ENCODE measurements at regions not wholly inside any gene's neighbourhood (a gene's known extent, or its start where the extent isn't known, plus 50 kb on each side); places are given as distances from the start of the nearest gene placed in this dataset.
"Not testable (repeated sequence)": the region's sequence is repeated elsewhere in the genome, so short reads cannot be mapped to it uniquely, and the experiment has no call there.

GRCh38 chr18:14997357-14997756 lies 249.4 kb downstream of the ANKRD30B start:
- H3K27me3 ChIP-seq (ENCODE audit: control insufficient read depth in 1 of 2, insufficient read depth in 2 of 2, low read length in 1 of 2), result no peaks in the 10 kb centered on the region
- ATAC-seq (ENCODE audit: low FRiP score) (no peak), DNase-seq (no peak)
- H3K36me3 ChIP-seq (ENCODE audit: control insufficient read depth in 1 of 2, insufficient read depth in 2 of 2, low read length in 1 of 2), result no peaks in the 10 kb centered on the region
- WGBS, 2 donors, result 94 to 95% methylated on average over 30 of the region's 30 CpGs
- peaks cover 2% of the 10 kb centered on the region for H3K9me3 ChIP-seq (ENCODE audit: control insufficient read depth, low read length)
- intact Hi-C loops (cut with DNase I), result no loop called here
- no peaks in the 10 kb centered on the region for H3K4me1 ChIP-seq (ENCODE audit: control insufficient read depth in 1 of 2, insufficient read depth in 2 of 2, low read length in 2 of 2)
- no peak overlapping the region for H3K27ac ChIP-seq (ENCODE audit: low read depth in 1 of 2, low read length in 2 of 2)
- H3K4me3 ChIP-seq (ENCODE audit: low read length in 2 of 2), result no peak overlapping the region

GRCh38 chr18:14997899-14998298 lies 249.9 kb downstream of the ANKRD30B start:
- H3K9me3 ChIP-seq (ENCODE audit: control insufficient read depth, low read length); DNase-seq; H3K27ac ChIP-seq (ENCODE audit: low read depth in 1 of 2, low read length in 2 of 2); intact Hi-C loops (cut with DNase I); H3K36me3 ChIP-seq (ENCODE audit: control insufficient read depth in 1 of 2, insufficient read depth in 2 of 2, low read length in 1 of 2); H3K27me3 ChIP-seq (ENCODE audit: control insufficient read depth in 1 of 2, insufficient read depth in 2 of 2, low read length in 1 of 2); H3K4me3 ChIP-seq (ENCODE audit: low read length in 2 of 2); ATAC-seq (ENCODE audit: low FRiP score); H3K4me1 ChIP-seq (ENCODE audit: control insufficient read depth in 1 of 2, insufficient read depth in 2 of 2, low read length in 2 of 2): not testable (repeated sequence)
- WGBS, 2 donors, result 97% methylated on average over 23 to 37 of the region's 37 CpGs

GRCh38 chr18:14998360-14999042 lies 250.5 kb downstream of the ANKRD30B start:
- H3K27me3 ChIP-seq (ENCODE audit: control insufficient read depth in 1 of 2, insufficient read depth in 2 of 2, low read length in 1 of 2); ATAC-seq (ENCODE audit: low FRiP score); H3K9me3 ChIP-seq (ENCODE audit: control insufficient read depth, low read length); H3K4me3 ChIP-seq (ENCODE audit: low read length in 2 of 2); H3K27ac ChIP-seq (ENCODE audit: low read depth in 1 of 2, low read length in 2 of 2); H3K36me3 ChIP-seq (ENCODE audit: control insufficient read depth in 1 of 2, insufficient read depth in 2 of 2, low read length in 1 of 2); DNase-seq; intact Hi-C loops (cut with DNase I); H3K4me1 ChIP-seq (ENCODE audit: control insufficient read depth in 1 of 2, insufficient read depth in 2 of 2, low read length in 2 of 2): not testable (repeated sequence)
- 95 to 96% methylated on average over 55 to 62 of the region's 62 CpGs for WGBS, 2 donors

- no peak for DNase-seq
- intact Hi-C loops (cut with DNase I), result no loop called here
- Histone ChIP-seq H3K27ac (ENCODE audit: low read depth in 1 of 2, low read length in 2 of 2) (no peak overlapping the region), H3K4me1 (ENCODE audit: control insufficient read depth in 1 of 2, insufficient read depth in 2 of 2, low read length in 2 of 2) (no peaks in the 10 kb centered on the region), H3K27me3 (ENCODE audit: control insufficient read depth in 1 of 2, insufficient read depth in 2 of 2, low read length in 1 of 2) (no peaks in the 10 kb centered on the region), H3K4me3 (ENCODE audit: low read length in 2 of 2) (no peak overlapping the region), H3K9me3 (ENCODE audit: control insufficient read depth, low read length) (peaks cover 2% of the 10 kb centered on the region), H3K36me3 (ENCODE audit: control insufficient read depth in 1 of 2, insufficient read depth in 2 of 2, low read length in 1 of 2) (no peaks in the 10 kb centered on the region)
- WGBS, 2 donors, result 24 to 25% methylated on average over 69 to 105 of the region's 105 CpGs
- no peak for ATAC-seq (ENCODE audit: low FRiP score)
These were observed 251.4 kb downstream of the ANKRD30B start for GRCh38 chr18:14999085-14999975.

- H3K36me3 ChIP-seq (ENCODE audit: control insufficient read depth in 1 of 2, insufficient read depth in 2 of 2, low read length in 1 of 2); intact Hi-C loops (cut with DNase I); DNase-seq; H3K4me1 ChIP-seq (ENCODE audit: control insufficient read depth in 1 of 2, insufficient read depth in 2 of 2, low read length in 2 of 2); H3K27ac ChIP-seq (ENCODE audit: low read depth in 1 of 2, low read length in 2 of 2); H3K9me3 ChIP-seq (ENCODE audit: control insufficient read depth, low read length); H3K27me3 ChIP-seq (ENCODE audit: control insufficient read depth in 1 of 2, insufficient read depth in 2 of 2, low read length in 1 of 2); H3K4me3 ChIP-seq (ENCODE audit: low read length in 2 of 2); ATAC-seq (ENCODE audit: low FRiP score): not testable (repeated sequence)
- 44 to 51% methylated on average over 40 to 54 of the region's 54 CpGs for WGBS, 2 donors
These were observed 252.4 kb downstream of the ANKRD30B start for GRCh38 chr18:15000119-15001037.

- H3K27ac ChIP-seq (ENCODE audit: low read depth in 1 of 2, low read length in 2 of 2); ATAC-seq (ENCODE audit: low FRiP score); intact Hi-C loops (cut with DNase I); H3K4me1 ChIP-seq (ENCODE audit: control insufficient read depth in 1 of 2, insufficient read depth in 2 of 2, low read length in 2 of 2); H3K36me3 ChIP-seq (ENCODE audit: control insufficient read depth in 1 of 2, insufficient read depth in 2 of 2, low read length in 1 of 2); H3K27me3 ChIP-seq (ENCODE audit: control insufficient read depth in 1 of 2, insufficient read depth in 2 of 2, low read length in 1 of 2); H3K4me3 ChIP-seq (ENCODE audit: low read length in 2 of 2); DNase-seq; H3K9me3 ChIP-seq (ENCODE audit: control insufficient read depth, low read length): not testable (repeated sequence)
- 85 to 88% methylated on average over 18 to 21 of the region's 21 CpGs for WGBS, 2 donors
These were observed 253.2 kb downstream of the ANKRD30B start for GRCh38 chr18:15001038-15001794.

- ATAC-seq (ENCODE audit: low FRiP score); intact Hi-C loops (cut with DNase I); H3K4me3 ChIP-seq (ENCODE audit: low read length in 2 of 2); H3K27me3 ChIP-seq (ENCODE audit: control insufficient read depth in 1 of 2, insufficient read depth in 2 of 2, low read length in 1 of 2); H3K36me3 ChIP-seq (ENCODE audit: control insufficient read depth in 1 of 2, insufficient read depth in 2 of 2, low read length in 1 of 2); H3K4me1 ChIP-seq (ENCODE audit: control insufficient read depth in 1 of 2, insufficient read depth in 2 of 2, low read length in 2 of 2); DNase-seq; H3K9me3 ChIP-seq (ENCODE audit: control insufficient read depth, low read length); H3K27ac ChIP-seq (ENCODE audit: low read depth in 1 of 2, low read length in 2 of 2): not testable (repeated sequence)
- 79 to 80% methylated on average over 10 of the region's 10 CpGs for WGBS, 2 donors
These were observed 253.8 kb downstream of the ANKRD30B start for GRCh38 chr18:15001795-15002107.

- ATAC-seq (ENCODE audit: low FRiP score); H3K9me3 ChIP-seq (ENCODE audit: control insufficient read depth, low read length); H3K36me3 ChIP-seq (ENCODE audit: control insufficient read depth in 1 of 2, insufficient read depth in 2 of 2, low read length in 1 of 2); H3K4me1 ChIP-seq (ENCODE audit: control insufficient read depth in 1 of 2, insufficient read depth in 2 of 2, low read length in 2 of 2); H3K27ac ChIP-seq (ENCODE audit: low read depth in 1 of 2, low read length in 2 of 2); intact Hi-C loops (cut with DNase I); H3K27me3 ChIP-seq (ENCODE audit: control insufficient read depth in 1 of 2, insufficient read depth in 2 of 2, low read length in 1 of 2); DNase-seq; H3K4me3 ChIP-seq (ENCODE audit: low read length in 2 of 2): not testable (repeated sequence)
- WGBS, 2 donors, result 51 to 71% methylated on average over 1 to 3 of the region's 3 CpGs
These were observed 254.8 kb downstream of the ANKRD30B start for GRCh38 chr18:15002765-15003164.

All from aorta (tissue), 5 donors.